22Rv1 (cell line): ENCODE measurements at regions not wholly inside any gene's neighbourhood (a gene's known extent, or its start where the extent isn't known, plus 50 kb on each side); places are given as distances from the start of the nearest gene placed in this dataset.
"Not testable (repeated sequence)": the region's sequence is repeated elsewhere in the genome, so short reads cannot be mapped to it uniquely, and the experiment has no call there.

Experiments used
- H3K27ac ChIP-seq: fragments of 450-650 bp; 2 replicates; pipeline ENCODE4 v1.5.1; 2017
- ZFX ChIP-seq: fragments of 450-650 bp; IDR thresholded peaks from 2 replicates; pipeline ENCODE4 v1.6.1; 2017; ENCODE audit warnings: antibody characterized with exemption, borderline replicate concordance
- TF ChIP-seq, protein P1 (sequence below): fragments of 450-650 bp; IDR thresholded peaks from 2 replicates; pipeline ENCODE4 v1.5.1; 2017; ENCODE audit warnings: mild to moderate bottlenecking

DNA sequence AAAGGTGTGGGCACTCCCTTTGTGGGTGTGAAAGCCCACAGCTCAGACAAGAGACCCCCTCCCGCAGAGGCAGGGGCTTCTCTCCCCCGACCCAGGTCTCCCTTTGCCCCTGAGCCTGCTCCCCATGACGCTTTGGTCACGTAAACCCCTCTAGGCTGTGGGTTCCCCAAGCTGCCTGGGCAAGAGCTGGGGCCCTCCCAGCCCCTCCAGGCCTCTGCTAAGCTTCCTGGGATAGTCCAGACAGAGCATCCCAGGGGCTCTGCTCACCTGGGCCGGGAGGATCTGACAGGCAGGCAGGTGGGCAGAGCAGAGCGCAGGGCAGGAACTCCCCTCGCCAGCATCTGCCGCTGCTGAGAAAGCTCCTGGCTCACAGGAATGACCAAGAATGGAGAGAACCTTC lies 177.3 kb downstream of the BANP start:
- H3K27ac ChIP-seq, result no peak overlapping the region
- TF ChIP-seq ZFX, result no peak
- TF ChIP-seq, protein P1, sequence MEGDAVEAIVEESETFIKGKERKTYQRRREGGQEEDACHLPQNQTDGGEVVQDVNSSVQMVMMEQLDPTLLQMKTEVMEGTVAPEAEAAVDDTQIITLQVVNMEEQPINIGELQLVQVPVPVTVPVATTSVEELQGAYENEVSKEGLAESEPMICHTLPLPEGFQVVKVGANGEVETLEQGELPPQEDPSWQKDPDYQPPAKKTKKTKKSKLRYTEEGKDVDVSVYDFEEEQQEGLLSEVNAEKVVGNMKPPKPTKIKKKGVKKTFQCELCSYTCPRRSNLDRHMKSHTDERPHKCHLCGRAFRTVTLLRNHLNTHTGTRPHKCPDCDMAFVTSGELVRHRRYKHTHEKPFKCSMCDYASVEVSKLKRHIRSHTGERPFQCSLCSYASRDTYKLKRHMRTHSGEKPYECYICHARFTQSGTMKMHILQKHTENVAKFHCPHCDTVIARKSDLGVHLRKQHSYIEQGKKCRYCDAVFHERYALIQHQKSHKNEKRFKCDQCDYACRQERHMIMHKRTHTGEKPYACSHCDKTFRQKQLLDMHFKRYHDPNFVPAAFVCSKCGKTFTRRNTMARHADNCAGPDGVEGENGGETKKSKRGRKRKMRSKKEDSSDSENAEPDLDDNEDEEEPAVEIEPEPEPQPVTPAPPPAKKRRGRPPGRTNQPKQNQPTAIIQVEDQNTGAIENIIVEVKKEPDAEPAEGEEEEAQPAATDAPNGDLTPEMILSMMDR, result no peak

DNA sequence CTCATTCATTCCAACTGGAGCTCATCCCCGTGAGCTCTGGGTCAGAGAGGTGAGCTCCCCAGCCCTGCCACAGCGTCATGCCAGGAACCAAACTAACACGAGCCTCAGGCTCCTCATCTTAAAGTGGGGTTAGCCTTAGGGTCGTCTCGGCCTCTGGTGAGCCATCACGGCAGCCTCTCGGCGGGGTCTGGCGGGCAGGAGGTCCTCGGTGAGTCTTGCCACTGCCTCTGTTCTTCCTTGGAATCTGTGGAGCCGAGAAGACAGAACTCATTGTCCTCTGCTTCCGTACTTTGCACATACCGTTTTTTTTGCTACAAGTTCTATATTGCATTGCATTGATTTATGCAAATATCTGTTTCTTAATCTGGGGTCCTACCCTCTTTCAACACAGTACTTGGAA lies 177.9 kb downstream of the BANP start:
- not testable (repeated sequence) for H3K27ac ChIP-seq

DNA sequence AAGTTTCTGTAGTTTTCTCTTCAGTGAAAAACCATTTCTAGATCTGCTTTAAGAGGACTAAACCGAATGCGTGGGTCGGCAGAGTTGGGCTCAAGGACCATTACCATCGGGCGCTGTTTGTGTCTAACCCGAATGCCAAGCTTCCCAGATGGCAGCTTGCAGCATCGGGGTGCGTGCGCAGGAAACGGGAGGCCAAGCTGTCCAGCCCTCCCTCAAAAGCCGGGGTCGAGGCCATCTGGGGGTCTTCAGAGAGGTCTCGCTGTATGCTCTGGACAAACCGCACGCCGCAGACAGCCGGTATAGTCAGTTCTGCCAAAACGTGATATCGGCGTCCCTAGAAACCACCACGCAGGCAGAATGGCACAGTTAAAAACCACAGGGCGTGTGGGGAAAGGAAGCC lies 178.8 kb downstream of the BANP start:
- no peak overlapping the region for H3K27ac ChIP-seq
- no peak for TF ChIP-seq ZFX
- TF ChIP-seq, protein P1, result no peak

DNA sequence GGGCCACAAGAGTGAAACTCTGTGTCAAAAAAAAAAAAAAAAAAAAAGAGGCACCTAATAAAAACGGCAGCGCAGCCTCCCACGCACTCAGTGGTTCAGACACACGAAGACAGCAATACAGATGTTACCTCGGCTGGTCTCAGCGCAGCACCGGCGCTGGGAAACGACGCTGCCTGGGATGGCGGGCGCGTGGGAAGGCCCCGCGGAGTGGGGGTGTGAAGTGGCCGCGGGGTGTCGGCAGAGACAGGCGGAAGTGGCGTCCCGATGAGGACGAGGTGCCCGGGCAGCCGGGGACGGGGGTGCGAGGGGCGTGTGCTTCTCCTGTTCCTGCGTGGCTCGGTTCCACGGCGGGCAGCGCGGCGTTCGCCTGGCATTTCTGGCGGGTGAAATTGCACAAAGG lies 179.4 kb downstream of the BANP start:
- TF ChIP-seq, protein P1, result no peak
- no peak for TF ChIP-seq ZFX
- no peak overlapping the region for H3K27ac ChIP-seq

DNA sequence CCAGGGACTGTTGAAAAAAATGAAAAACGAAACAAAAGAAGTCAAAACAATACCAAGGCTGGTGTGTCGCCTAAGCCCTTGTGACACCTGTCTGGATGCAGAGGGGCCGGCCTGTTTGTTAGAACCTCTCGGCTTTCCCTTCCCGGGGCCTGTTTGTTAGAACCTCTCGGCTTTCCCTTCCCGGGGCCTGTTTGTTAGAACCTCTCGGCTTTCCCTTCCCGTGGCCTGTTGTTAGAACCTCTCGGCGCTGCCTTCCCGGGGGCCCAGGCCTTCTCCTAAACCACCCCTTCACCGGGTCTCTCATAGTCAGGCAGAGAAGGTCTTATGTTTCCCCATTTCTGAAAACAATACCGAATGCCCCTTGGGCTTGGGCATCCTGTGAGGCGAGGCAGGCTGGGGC lies 180.0 kb downstream of the BANP start:
- H3K27ac ChIP-seq, result no peak overlapping the region
- TF ChIP-seq ZFX, result no peak
- TF ChIP-seq, protein P1, result no peak

DNA sequence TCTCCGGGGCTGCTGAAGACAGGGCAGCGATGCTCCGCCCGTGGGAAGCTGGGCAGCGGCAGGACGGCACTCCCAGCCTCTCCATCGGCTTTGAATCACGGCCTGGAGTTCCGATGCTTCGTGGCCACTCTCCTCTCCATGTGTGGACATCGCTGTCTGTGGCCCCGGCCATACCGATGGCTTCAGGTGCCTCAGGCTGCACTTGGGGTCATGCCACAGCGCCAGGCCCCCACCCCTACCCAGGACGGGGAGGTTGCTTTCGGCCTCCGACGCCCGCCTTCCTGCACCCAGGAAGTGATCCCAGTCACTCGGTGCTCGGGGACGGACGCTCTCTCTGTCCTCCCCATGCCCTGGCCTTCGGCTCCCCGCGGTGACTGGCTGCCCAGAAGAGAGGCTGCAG lies 180.7 kb downstream of the BANP start:
- TF ChIP-seq, protein P1, result no peak
- TF ChIP-seq ZFX, result no peak
- no peak overlapping the region for H3K27ac ChIP-seq

DNA sequence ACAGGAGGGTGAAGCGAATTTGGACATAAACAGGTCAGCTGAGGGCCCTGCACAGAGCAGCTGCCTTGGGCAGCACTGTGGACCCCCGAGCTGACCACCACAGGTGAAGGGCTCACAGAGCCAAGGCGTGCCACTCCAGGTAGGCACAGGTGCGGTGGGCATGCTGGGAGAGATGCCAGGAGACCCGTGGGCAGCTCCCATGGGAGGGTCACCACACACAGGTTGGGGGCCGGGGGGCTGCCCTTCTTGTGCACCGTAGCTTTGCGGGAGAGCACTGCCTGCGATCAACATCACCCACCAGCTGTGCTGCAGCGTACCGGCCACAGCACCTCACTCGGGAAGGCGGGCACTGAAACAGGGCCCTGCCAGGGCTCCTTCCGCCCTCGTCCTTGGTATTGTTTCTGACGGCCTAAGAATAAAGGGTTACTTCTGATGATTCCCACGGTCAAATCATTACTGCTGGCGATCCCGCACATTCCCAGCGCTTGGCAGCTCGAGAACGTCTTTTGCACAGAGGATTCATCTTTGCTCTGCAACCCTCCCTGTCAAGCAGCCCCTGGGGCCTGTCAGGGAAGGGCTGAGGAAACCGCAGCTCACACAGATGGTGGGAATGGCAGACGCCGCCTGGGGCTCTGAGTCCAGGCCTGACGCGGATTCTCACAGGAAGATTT lies 181.7 kb downstream of the BANP start:
- no peak overlapping the region for H3K27ac ChIP-seq
- TF ChIP-seq ZFX, result no peak
- TF ChIP-seq, protein P1, result no peak

DNA sequence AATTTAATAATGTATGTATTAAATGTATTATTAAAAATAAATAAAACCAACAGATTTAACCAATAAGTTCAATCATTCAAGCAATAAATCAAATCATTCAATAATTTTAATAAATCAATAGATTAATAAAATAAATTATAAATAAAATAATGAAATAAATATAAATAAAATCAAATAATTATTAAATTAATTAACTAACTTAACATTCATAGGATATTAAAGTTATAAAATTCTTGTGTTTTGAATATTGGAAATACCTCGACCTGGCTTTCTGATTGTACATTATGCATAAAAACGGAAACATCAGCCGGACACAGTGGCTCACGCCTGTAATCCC lies 182.2 kb downstream of the BANP start:
- no peak overlapping the region for H3K27ac ChIP-seq
- TF ChIP-seq ZFX, result no peak
- TF ChIP-seq, protein P1, result no peak

DNA sequence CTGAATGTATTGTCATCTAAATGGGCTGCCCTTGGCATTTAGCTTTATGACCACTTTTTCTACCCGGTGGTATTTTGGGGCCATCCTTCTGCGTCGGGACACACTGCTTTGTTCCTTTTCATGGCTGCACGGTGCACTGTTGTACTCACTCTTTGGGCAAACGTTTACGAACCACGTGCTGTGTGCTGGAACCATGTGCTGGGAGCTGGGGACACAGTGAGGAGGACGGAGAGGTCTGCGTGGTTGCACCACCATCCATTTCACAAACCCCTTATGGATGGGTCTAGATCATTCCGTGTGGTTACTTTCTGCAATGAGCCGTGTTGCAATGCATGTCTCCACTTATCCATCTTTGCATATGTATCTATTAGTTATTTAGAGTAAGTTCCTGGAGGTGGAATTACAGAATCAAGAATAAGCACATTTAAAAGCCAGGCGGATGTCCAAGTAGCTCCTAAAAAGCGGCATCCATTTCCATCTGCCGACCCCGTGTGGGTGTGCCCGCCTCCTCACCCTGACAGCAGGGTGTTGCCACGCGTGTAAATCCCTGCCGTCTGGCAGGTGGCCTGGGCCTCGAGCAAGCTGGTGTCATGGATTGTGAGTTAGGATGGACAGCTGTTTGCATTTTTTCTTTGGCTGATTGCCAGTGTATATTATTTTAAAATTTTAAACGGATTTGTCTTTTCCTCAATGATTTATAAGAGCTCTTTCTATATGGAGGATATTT lies 183.1 kb downstream of the BANP start:
- H3K27ac ChIP-seq, result not testable (repeated sequence)

DNA sequence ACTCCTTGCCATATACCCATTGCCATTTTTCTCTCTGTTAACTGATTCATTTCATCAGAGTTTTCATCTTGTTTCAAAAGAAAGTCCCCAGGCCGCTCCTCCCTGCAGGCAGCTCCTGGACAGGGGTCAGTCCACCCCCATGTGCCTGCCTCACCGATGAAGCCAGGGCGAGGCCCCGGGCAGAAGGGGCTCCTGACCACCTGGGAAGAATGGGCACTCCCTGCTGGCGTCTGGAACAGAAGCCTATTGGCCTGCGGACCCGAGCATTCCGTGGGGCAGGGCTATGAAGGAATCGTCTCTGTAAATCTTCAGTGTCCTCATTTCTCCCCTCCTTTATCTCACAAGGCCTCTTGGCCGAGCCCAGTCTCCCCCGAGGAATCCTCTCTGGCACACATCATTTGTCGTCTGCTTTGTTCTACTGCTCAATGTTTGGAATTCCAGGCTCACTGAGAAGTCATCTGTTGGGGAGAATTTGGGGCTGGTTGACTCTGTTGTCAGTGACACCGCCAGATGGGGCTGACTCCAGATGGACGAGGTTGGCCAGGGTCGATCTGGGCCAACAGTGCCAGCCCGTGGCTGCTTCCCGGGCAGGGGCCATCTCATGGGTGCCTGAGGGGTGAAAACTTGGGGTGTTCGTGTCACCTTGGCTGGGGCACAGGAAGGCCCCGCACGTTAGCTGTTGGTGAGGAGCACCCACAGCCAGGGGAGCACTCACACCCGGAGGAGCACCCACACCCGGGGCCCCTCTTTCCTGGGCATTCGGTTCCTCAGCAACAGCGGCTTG lies 183.9 kb downstream of the BANP start:
- H3K27ac ChIP-seq, result not testable (repeated sequence)

DNA sequence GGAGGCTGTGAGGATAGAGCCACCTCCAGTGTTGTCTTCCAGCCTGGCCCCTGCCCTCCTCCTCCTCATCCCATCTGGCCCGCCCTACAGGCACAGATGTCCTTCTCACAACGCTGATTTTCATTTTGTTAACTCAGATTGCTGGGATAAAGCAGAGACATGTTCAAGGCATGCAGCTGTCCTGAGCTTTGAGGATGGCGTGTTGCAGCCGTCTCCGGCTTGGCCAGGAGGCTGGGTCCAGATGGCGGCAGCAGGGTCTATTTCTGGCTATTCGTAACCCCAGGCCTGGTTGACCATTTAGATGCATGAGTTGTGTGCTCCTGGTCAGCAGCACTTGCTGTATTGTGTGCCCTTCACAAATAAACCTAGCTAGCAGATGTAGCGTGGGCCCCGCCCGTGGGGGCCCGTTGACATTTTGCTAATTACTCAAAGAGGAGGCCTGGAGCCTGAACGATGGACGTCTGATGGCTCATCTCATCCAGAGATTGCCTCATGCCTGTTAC lies 185.0 kb downstream of the BANP start:
- not testable (repeated sequence) for H3K27ac ChIP-seq
